Ureter (tissue), 1 donor: ENCODE measurements at regions not wholly inside any gene's neighbourhood (a gene's known extent, or its start where the extent isn't known, plus 50 kb on each side); places are given as distances from the start of the nearest gene placed in this dataset.

Experiments
- DNase-seq: peaks from one replicate; pipeline ENCODE4 v3.0.0-alpha.2; 2020; ENCODE audit warnings: low spot score
- donor health status: DM: yes; HTN: yes; CAD: no.

GRCh38 chrX:30950391-30950790 is 61.3 kb upstream of the TAB3 start:
- no peak for DNase-seq

- DNase-seq = no peak
Measured at GRCh38 chrX:30949554-30949953, 60.5 kb upstream of the TAB3 start.

- no peak for DNase-seq
Measured at GRCh38 chrX:30948626-30949025, 59.6 kb upstream of the TAB3 start.

- DNase-seq = no peak
Measured at GRCh38 chrX:30948051-30948450, 59.0 kb upstream of the TAB3 start.

GRCh38 chrX:30943984-30944383 is 54.9 kb upstream of the TAB3 start:
- DNase-seq = no peak

- DNase-seq = no peak
Measured at GRCh38 chrX:30941898-30942297, 52.8 kb upstream of the TAB3 start.

GRCh38 chrX:30939928-30940327 is 50.9 kb upstream of the TAB3 start:
- no peak for DNase-seq
